ENCODE measurements at regions not wholly inside any gene's neighbourhood (a gene's known extent, or its start where the extent isn't known, plus 50 kb on each side); places are given as distances from the start of the nearest gene placed in this dataset.

GRCh38 chr12:60419986-60420385 lies 824.2 kb downstream of the SLC16A7 start:
- no peak for DNase-seq (ENCODE audit: low read depth)
- no peak overlapping the region for H3K4me3 ChIP-seq (ENCODE audit: control insufficient read depth, low read depth, low read length)
- no peak for TF ChIP-seq CTCF (conservative IDR thresholded peaks at IDR 0.05; ENCODE audit: control insufficient read depth, insufficient read depth, low read depth, low read length)

GRCh38 chr12:60421741-60422140 lies 825.9 kb downstream of the SLC16A7 start:
- no peak overlapping the region for H3K4me3 ChIP-seq (ENCODE audit: control insufficient read depth, low read depth, low read length)
- TF ChIP-seq CTCF (conservative IDR thresholded peaks at IDR 0.05; ENCODE audit: control insufficient read depth, insufficient read depth, low read depth, low read length), result no peak
- peak; percentile 7 for DNase-seq (ENCODE audit: low read depth)

- H3K4me3 ChIP-seq (ENCODE audit: control insufficient read depth, low read depth, low read length), result no peak overlapping the region
- no peak for TF ChIP-seq CTCF (conservative IDR thresholded peaks at IDR 0.05; ENCODE audit: control insufficient read depth, insufficient read depth, low read depth, low read length)
- no peak for DNase-seq (ENCODE audit: low read depth)
Observed at GRCh38 chr12:60437297-60437696, 841.5 kb downstream of the SLC16A7 start.

- no peak for DNase-seq (ENCODE audit: low read depth)
- H3K4me3 ChIP-seq (ENCODE audit: control insufficient read depth, low read depth, low read length), result no peak overlapping the region
- no peak for TF ChIP-seq CTCF (conservative IDR thresholded peaks at IDR 0.05; ENCODE audit: control insufficient read depth, insufficient read depth, low read depth, low read length)
Observed at GRCh38 chr12:60441577-60441976, 845.7 kb downstream of the SLC16A7 start.

GRCh38 chr12:60451457-60451856 lies 855.6 kb downstream of the SLC16A7 start:
- no peak for DNase-seq (ENCODE audit: low read depth)
- H3K4me3 ChIP-seq (ENCODE audit: control insufficient read depth, low read depth, low read length), result no peak overlapping the region
- TF ChIP-seq CTCF (conservative IDR thresholded peaks at IDR 0.05; ENCODE audit: control insufficient read depth, insufficient read depth, low read depth, low read length), result no peak

- H3K4me3 ChIP-seq (ENCODE audit: control insufficient read depth, low read depth, low read length), result no peak overlapping the region
- no peak for TF ChIP-seq CTCF (conservative IDR thresholded peaks at IDR 0.05; ENCODE audit: control insufficient read depth, insufficient read depth, low read depth, low read length)
- DNase-seq (ENCODE audit: low read depth), result no peak
Observed at GRCh38 chr12:60465060-60465459, 869.2 kb downstream of the SLC16A7 start.

- TF ChIP-seq CTCF (conservative IDR thresholded peaks at IDR 0.05; ENCODE audit: control insufficient read depth, insufficient read depth, low read depth, low read length), result no peak
- H3K4me3 ChIP-seq (ENCODE audit: control insufficient read depth, low read depth, low read length), result no peak overlapping the region
- no peak for DNase-seq (ENCODE audit: low read depth)
Observed at GRCh38 chr12:60468546-60468945, 872.7 kb downstream of the SLC16A7 start.

Data from fibroblast of mammary gland (primary cell).